RWPE2 (cell line): ENCODE measurements at regions not wholly inside any gene's neighbourhood (a gene's known extent, or its start where the extent isn't known, plus 50 kb on each side); places are given as distances from the start of the nearest gene placed in this dataset.

Experiments used
- ATAC-seq: fragments of 200-7000 bp; cut with Tn5 transposase; 3 replicates; pipeline ENCODE4 v1.9.1; 2021; ENCODE audit warnings: low read depth
- DNase-seq: peaks from one replicate; pipeline ENCODE4 v3.0.0-alpha.2; 2020; ENCODE audit warnings: low spot score
- H3K27ac ChIP-seq: fragments of 450-650 bp; 2 replicates; pipeline ENCODE4 v1.5.1; 2017; ENCODE audit warnings: mild to moderate bottlenecking; ENCODE audit not compliant: poor library complexity, severe bottlenecking
- H3K27me3 ChIP-seq: fragments of 250-450 bp; sonication (Bioruptor Pico); 2 replicates; pipeline ENCODE4 v1.5.1; 2021; ENCODE audit warnings: mild to moderate bottlenecking, moderate library complexity; ENCODE audit not compliant: insufficient read depth, poor library complexity, severe bottlenecking
- H3K36me3 ChIP-seq: fragments of 250-450 bp; sonication (Bioruptor Pico); 2 replicates; pipeline ENCODE4 v1.5.1; 2020; ENCODE audit warnings: low read depth, mild to moderate bottlenecking, moderate library complexity
- H3K4me1 ChIP-seq: fragments of 250-450 bp; sonication (Bioruptor Pico); 2 replicates; pipeline ENCODE4 v1.5.1; 2021; ENCODE audit warnings: mild to moderate bottlenecking, moderate library complexity; ENCODE audit not compliant: insufficient read depth, poor library complexity, severe bottlenecking
- H3K4me3 ChIP-seq: fragments of 250-450 bp; sonication (Bioruptor Pico); 2 replicates; pipeline ENCODE4 v1.5.1; 2021; ENCODE audit warnings: mild to moderate bottlenecking, moderate library complexity; ENCODE audit not compliant: severe bottlenecking
- H3K9me3 ChIP-seq: fragments of 250-450 bp; sonication (Bioruptor Pico); 2 replicates; pipeline ENCODE4 v1.5.1; 2021; ENCODE audit warnings: mild to moderate bottlenecking, moderate library complexity; ENCODE audit not compliant: severe bottlenecking
- CTCF ChIP-seq: fragments of 450-650 bp; IDR thresholded peaks from one replicate; pipeline ENCODE4 v1.5.1; 2017; ENCODE audit warnings: mild to moderate bottlenecking, moderate library complexity; ENCODE audit not compliant: poor library complexity, severe bottlenecking

- no peak overlapping the region for H3K4me3 ChIP-seq
- H3K9me3 ChIP-seq, result no peaks in the 10 kb centered on the region
- DNase-seq (no peak), ATAC-seq (no peak)
- no peak overlapping the region for H3K27ac ChIP-seq
- no peaks in the 10 kb centered on the region for H3K4me1 ChIP-seq
- no peaks in the 10 kb centered on the region for H3K36me3 ChIP-seq
- no peaks in the 10 kb centered on the region for H3K27me3 ChIP-seq
- TF ChIP-seq CTCF, result no peak
These were observed 52.4 kb upstream of the PTMA start for GRCh38 chr2:231655894-231656293.
